ENCODE measurements at regions not wholly inside any gene's neighbourhood (a gene's known extent, or its start where the extent isn't known, plus 50 kb on each side); places are given as distances from the start of the nearest gene placed in this dataset.

DNA sequence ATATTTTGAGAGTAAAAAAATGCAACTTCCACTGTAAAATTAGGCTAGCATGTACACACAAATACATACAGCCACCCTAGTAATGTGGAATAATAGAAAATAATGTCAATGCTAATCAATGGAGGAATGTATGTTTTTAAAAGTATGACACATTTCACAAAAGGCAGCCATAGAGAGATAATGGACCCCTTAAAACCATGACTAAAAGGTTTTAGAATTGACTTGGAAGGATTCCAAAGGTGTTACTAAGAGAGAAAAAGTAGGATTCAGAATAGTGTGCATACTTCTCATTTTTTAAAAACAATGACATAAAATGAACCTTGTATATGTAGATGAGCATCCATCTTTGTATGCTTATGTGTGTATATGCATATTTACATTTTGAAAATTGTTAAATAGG, 597.9 kb upstream of the PCDH9 start:
- DNase-seq (no peak), ATAC-seq (no peak)
- intact Hi-C loops (cut with DNase I): no loop called here
- Histone ChIP-seq H3K27ac (no peak overlapping the region), H3K27me3 (ENCODE audit: low read depth) (no peaks in the 10 kb centered on the region), H3K36me3 (no peaks in the 10 kb centered on the region), H3K4me3 (no peak overlapping the region), H3K9me3 (no peaks in the 10 kb centered on the region), H3K4me1 (no peaks in the 10 kb centered on the region)
- TF ChIP-seq, protein P1, sequence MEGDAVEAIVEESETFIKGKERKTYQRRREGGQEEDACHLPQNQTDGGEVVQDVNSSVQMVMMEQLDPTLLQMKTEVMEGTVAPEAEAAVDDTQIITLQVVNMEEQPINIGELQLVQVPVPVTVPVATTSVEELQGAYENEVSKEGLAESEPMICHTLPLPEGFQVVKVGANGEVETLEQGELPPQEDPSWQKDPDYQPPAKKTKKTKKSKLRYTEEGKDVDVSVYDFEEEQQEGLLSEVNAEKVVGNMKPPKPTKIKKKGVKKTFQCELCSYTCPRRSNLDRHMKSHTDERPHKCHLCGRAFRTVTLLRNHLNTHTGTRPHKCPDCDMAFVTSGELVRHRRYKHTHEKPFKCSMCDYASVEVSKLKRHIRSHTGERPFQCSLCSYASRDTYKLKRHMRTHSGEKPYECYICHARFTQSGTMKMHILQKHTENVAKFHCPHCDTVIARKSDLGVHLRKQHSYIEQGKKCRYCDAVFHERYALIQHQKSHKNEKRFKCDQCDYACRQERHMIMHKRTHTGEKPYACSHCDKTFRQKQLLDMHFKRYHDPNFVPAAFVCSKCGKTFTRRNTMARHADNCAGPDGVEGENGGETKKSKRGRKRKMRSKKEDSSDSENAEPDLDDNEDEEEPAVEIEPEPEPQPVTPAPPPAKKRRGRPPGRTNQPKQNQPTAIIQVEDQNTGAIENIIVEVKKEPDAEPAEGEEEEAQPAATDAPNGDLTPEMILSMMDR (IDR thresholded peaks at IDR 0.05): no peak

DNA sequence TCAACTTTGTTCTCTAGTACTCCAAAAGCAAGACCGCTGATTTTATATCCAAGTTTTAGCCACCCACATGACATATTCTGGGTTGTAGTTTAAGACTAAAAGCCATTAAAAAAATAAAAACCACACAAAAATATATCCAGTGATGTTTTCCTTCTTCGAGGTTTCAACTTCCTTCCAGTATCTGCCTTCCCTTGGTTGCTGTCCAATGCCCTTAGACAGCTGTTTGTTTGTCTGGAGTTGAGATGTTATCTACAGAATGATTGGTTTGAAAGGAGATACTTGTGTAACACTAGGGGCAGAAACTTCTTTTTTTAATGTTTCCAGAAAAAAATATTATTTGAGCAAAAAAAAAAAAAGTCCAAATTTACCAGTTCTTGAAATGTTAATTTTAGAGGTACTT, 591.5 kb upstream of the PCDH9 start:
- H3K36me3 ChIP-seq: no peaks in the 10 kb centered on the region
- H3K4me3 ChIP-seq: no peak overlapping the region
- H3K9me3 ChIP-seq: no peaks in the 10 kb centered on the region
- DNase-seq (no peak), ATAC-seq (no peak)
- TF ChIP-seq, protein P1 (IDR thresholded peaks at IDR 0.05): no peak
- H3K4me1 ChIP-seq: no peaks in the 10 kb centered on the region
- intact Hi-C loops (cut with DNase I): no loop called here
- H3K27ac ChIP-seq: no peak overlapping the region
- H3K27me3 ChIP-seq (ENCODE audit: low read depth): no peaks in the 10 kb centered on the region

DNA sequence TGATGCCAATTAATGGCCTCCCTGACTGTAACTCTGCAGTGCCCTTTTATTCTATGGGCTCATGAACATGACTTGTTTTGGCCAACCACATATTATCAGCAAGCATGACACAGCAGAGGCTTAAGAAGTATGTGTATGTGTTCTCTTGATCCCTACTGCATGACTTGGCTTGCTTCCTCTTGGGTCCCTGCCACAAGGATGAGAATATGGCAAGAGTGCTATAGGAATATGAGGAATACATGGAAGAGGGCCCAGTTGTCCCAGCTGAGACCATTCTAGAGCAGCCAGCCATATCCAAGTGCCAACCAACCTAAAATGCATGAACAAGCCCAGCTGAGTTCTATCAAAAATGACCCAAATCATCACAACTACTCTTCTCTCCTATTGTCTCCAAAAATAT, 576.7 kb upstream of the PCDH9 start:
- TF ChIP-seq, protein P1 (IDR thresholded peaks at IDR 0.05): no peak
- Histone ChIP-seq H3K9me3 (no peaks in the 10 kb centered on the region), H3K36me3 (no peaks in the 10 kb centered on the region), H3K27me3 (ENCODE audit: low read depth) (no peaks in the 10 kb centered on the region), H3K27ac (no peak overlapping the region), H3K4me3 (no peak overlapping the region), H3K4me1 (no peaks in the 10 kb centered on the region)
- ATAC-seq (no peak), DNase-seq (no peak)
- intact Hi-C loops (cut with DNase I): no loop called here

GRCh38 chr13:67803118-67803517, 573.0 kb upstream of the PCDH9 start:
- DNase-seq (no peak), ATAC-seq (no peak)
- no peaks in the 10 kb centered on the region for H3K27me3 ChIP-seq (ENCODE audit: low read depth)
- no peaks in the 10 kb centered on the region for H3K4me1 ChIP-seq
- no peak overlapping the region for H3K4me3 ChIP-seq
- no peaks in the 10 kb centered on the region for H3K36me3 ChIP-seq
- intact Hi-C loops (cut with DNase I): no loop called here
- H3K9me3 ChIP-seq: no peaks in the 10 kb centered on the region
- TF ChIP-seq, protein P1 (IDR thresholded peaks at IDR 0.05): no peak
- H3K27ac ChIP-seq: no peak overlapping the region

GRCh38 chr13:67792151-67792676, 562.1 kb upstream of the PCDH9 start:
- no peak for DNase-seq
- TF ChIP-seq, protein P1 (IDR thresholded peaks at IDR 0.05): no peak

DNA sequence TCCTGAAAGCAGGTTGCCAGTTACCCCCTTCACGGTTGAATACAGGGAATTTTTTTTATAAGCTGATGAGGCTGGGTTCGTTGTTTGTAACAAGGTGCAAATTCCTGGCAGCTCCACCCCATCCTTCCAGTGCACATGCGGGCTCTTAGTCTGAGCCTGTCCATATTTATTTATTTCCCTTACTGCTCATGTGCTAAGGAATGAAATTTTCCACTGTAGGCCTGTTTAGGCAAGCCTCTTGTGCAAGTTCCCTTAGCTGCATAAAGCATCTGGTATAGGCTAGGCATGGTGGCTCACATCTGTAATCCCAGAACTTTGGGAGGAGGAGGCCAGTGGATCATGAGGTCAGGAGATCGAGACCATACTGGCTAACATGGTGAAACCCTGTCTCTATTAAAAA, 560.9 kb upstream of the PCDH9 start:
- ATAC-seq (no peak), DNase-seq (no peak)
- H3K27me3 ChIP-seq (ENCODE audit: low read depth): no peaks in the 10 kb centered on the region
- H3K27ac ChIP-seq: no peak overlapping the region
- TF ChIP-seq, protein P1 (IDR thresholded peaks at IDR 0.05): no peak
- intact Hi-C loops (cut with DNase I): no loop called here
- no peak overlapping the region for H3K4me3 ChIP-seq
- no peaks in the 10 kb centered on the region for H3K36me3 ChIP-seq
- no peaks in the 10 kb centered on the region for H3K9me3 ChIP-seq
- no peaks in the 10 kb centered on the region for H3K4me1 ChIP-seq

More at GRCh38 chr13:67792151-67792676, 562.1 kb upstream of the PCDH9 start:
- Histone ChIP-seq H3K4me3 (no peak overlapping the region), H3K36me3 (no peaks in the 10 kb centered on the region), H3K27me3 (ENCODE audit: low read depth) (no peaks in the 10 kb centered on the region), H3K9me3 (no peaks in the 10 kb centered on the region), H3K27ac (no peak overlapping the region), H3K4me1 (no peaks in the 10 kb centered on the region)
- intact Hi-C loops (cut with DNase I): no loop called here
- ATAC-seq: no peak

All from lower lobe of right lung (tissue), 2 donors.